OCI-LY1 (cell line): ENCODE measurements at regions not wholly inside any gene's neighbourhood (a gene's known extent, or its start where the extent isn't known, plus 50 kb on each side); places are given as distances from the start of the nearest gene placed in this dataset.
"Not testable (repeated sequence)": the region's sequence is repeated elsewhere in the genome, so short reads cannot be mapped to it uniquely, and the experiment has no call there.

Experiments used
- H2AFZ ChIP-seq: fragments of 200-600 bp; sonication (generic), shearing (Covaris generic); 2 replicates; pipeline ENCODE4 v1.6.0; 2014; ENCODE audit warnings: antibody characterized with exemption, mild to moderate bottlenecking, low read length
- H3F3A ChIP-seq: fragments of 200-600 bp; sonication (generic), shearing (Covaris generic); 2 replicates; pipeline ENCODE4 v1.6.0; 2014; ENCODE audit warnings: mild to moderate bottlenecking, antibody characterized with exemption, low read length, moderate library complexity; ENCODE audit not compliant: insufficient read depth
- H3K27ac ChIP-seq: fragments of 200-600 bp; sonication (generic); 2 replicates; pipeline ENCODE4 v1.5.1; 2014; ENCODE audit warnings: low read length, mixed run types, mild to moderate bottlenecking, low read depth; ENCODE audit not compliant: poor library complexity, severe bottlenecking
- H3K27me3 ChIP-seq: fragments of 200-600 bp; sonication (generic); 2 replicates; pipeline ENCODE4 v1.6.0; 2014; ENCODE audit warnings: antibody characterized with exemption, mild to moderate bottlenecking, low read length, moderate library complexity; ENCODE audit not compliant: insufficient read depth
- H3K36me3 ChIP-seq: fragments of 200-600 bp; sonication (generic); 2 replicates; pipeline ENCODE4 v1.6.1; 2014; ENCODE audit warnings: mild to moderate bottlenecking, antibody characterized with exemption, low read length, moderate library complexity, mixed read lengths; ENCODE audit not compliant: insufficient read depth
- H3K4me1 ChIP-seq: fragments of 200-600 bp; sonication (generic); 2 replicates; pipeline ENCODE4 v1.5.1; 2014; ENCODE audit warnings: mild to moderate bottlenecking, low read length, moderate library complexity; ENCODE audit not compliant: insufficient read depth, severe bottlenecking
- H3K4me2 ChIP-seq: fragments of 200-600 bp; sonication (generic), shearing (Covaris generic); 2 replicates; pipeline ENCODE4 v1.6.1; 2014; ENCODE audit warnings: low read length
- H3K4me3 ChIP-seq: fragments of 200-600 bp; sonication (generic); 2 replicates; pipeline ENCODE4 v1.5.1; 2014; ENCODE audit warnings: low read length, low read depth, mild to moderate bottlenecking, mixed read lengths; ENCODE audit not compliant: poor library complexity, severe bottlenecking
- H3K79me2 ChIP-seq: fragments of 200-600 bp; shearing (Covaris generic); 2 replicates; pipeline ENCODE4 v1.6.1; 2016; ENCODE audit warnings: mixed run types, low read length, mixed read lengths; ENCODE audit not compliant: insufficient read depth
- H3K9ac ChIP-seq: fragments of 200-600 bp; sonication (generic), shearing (Covaris generic); 2 replicates; pipeline ENCODE4 v1.6.1; 2014; ENCODE audit warnings: mild to moderate bottlenecking, low read length, mixed read lengths
- H3K9me2 ChIP-seq: fragments of 200-600 bp; sonication (generic), shearing (Covaris generic); 2 replicates; pipeline ENCODE4 v1.6.1; 2014; ENCODE audit warnings: low read depth, mild to moderate bottlenecking, low read length, mixed read lengths
- H3K9me3 ChIP-seq: fragments of 200-600 bp; shearing (Covaris generic); 2 replicates; pipeline ENCODE4 v1.6.1; 2014; ENCODE audit warnings: low read length, mixed read lengths
- H4K20me1 ChIP-seq: fragments of 200-600 bp; sonication (generic), shearing (Covaris generic); 2 replicates; pipeline ENCODE4 v1.6.0; 2016; ENCODE audit warnings: mild to moderate bottlenecking, low read length; ENCODE audit not compliant: insufficient read depth
- CTCF ChIP-seq: fragments of 200-600 bp; sonication (generic), shearing (Covaris generic); IDR thresholded peaks from 2 replicates; pipeline ENCODE4 v1.5.1; 2017; ENCODE audit warnings: mild to moderate bottlenecking, antibody characterized with exemption, low read length, moderate library complexity, mixed read lengths
- EZH2 ChIP-seq: fragments of 200-600 bp; sonication (generic), shearing (Covaris generic); IDR thresholded peaks from 2 replicates; pipeline ENCODE4 v1.8.0; 2017; ENCODE audit warnings: borderline replicate concordance, mixed run types, mild to moderate bottlenecking, antibody characterized with exemption, low read length, moderate library complexity, mixed read lengths

- H3K36me3 ChIP-seq, result no peaks in the 10 kb centered on the region
Observed at GRCh38 chr14:44606576-44606975, 99.5 kb upstream of the FSCB start.

GRCh38 chr14:44601266-44601665 is 94.2 kb upstream of the FSCB start:
- H3K27me3 ChIP-seq, H3K4me1 ChIP-seq, H3K9me3 ChIP-seq, H4K20me1 ChIP-seq, H3K79me2 ChIP-seq, H3K36me3 ChIP-seq, H3F3A ChIP-seq, H2AFZ ChIP-seq, H3K27ac ChIP-seq, H3K9me2 ChIP-seq, H3K4me3 ChIP-seq, H3K4me2 ChIP-seq, H3K9ac ChIP-seq: not testable (repeated sequence)

More at GRCh38 chr14:44606576-44606975, 99.5 kb upstream of the FSCB start:
- no peaks in the 10 kb centered on the region for H3K9me2 ChIP-seq
- H3K27ac ChIP-seq, result no peak overlapping the region
- H3K4me3 ChIP-seq, result no peak overlapping the region
- no peaks in the 10 kb centered on the region for H3K4me1 ChIP-seq
- no peaks in the 10 kb centered on the region for H3K9me3 ChIP-seq
- H2AFZ ChIP-seq, result no peak overlapping the region
- H3K4me2 ChIP-seq, result no peak overlapping the region
- H4K20me1 ChIP-seq, result no peaks in the 10 kb centered on the region
- no peaks in the 10 kb centered on the region for H3K27me3 ChIP-seq
- TF ChIP-seq CTCF (no peak), EZH2 (no peak)
- no peaks in the 10 kb centered on the region for H3K79me2 ChIP-seq
- H3K9ac ChIP-seq, result no peak overlapping the region
- no peaks in the 10 kb centered on the region for H3F3A ChIP-seq

- H3K36me3 ChIP-seq, result no peaks in the 10 kb centered on the region
- TF ChIP-seq CTCF (no peak), EZH2 (no peak)
- H3F3A ChIP-seq, result no peaks in the 10 kb centered on the region; the same call in 1 of the 2 replicates
- no peaks in the 10 kb centered on the region for H3K9me2 ChIP-seq
- no peak overlapping the region for H3K4me2 ChIP-seq
- no peaks in the 10 kb centered on the region for H3K9me3 ChIP-seq
- H3K4me3 ChIP-seq, result no peak overlapping the region
- H3K79me2 ChIP-seq, result no peaks in the 10 kb centered on the region
- H3K4me1 ChIP-seq, result no peaks in the 10 kb centered on the region
- H4K20me1 ChIP-seq, result no peaks in the 10 kb centered on the region
- H2AFZ ChIP-seq, result no peak overlapping the region
- H3K27ac ChIP-seq, result no peak overlapping the region
- H3K9ac ChIP-seq, result no peak overlapping the region
- H3K27me3 ChIP-seq, result no peaks in the 10 kb centered on the region
Observed at GRCh38 chr14:44589180-44589579, 82.1 kb upstream of the FSCB start.

- Histone ChIP-seq H3K27me3 (no peaks in the 10 kb centered on the region), H3K9me2 (no peaks in the 10 kb centered on the region), H3K79me2 (no peaks in the 10 kb centered on the region), H3K4me2 (no peak overlapping the region), H3K9ac (no peak overlapping the region), H3F3A (no peaks in the 10 kb centered on the region; the same call in 1 of the 2 replicates), H3K9me3 (no peaks in the 10 kb centered on the region), H3K4me1 (no peaks in the 10 kb centered on the region), H3K36me3 (no peaks in the 10 kb centered on the region), H2AFZ (no peak overlapping the region), H3K27ac (no peak overlapping the region), H3K4me3 (no peak overlapping the region), H4K20me1 (no peaks in the 10 kb centered on the region)
- TF ChIP-seq CTCF (no peak), EZH2 (no peak)
Observed at GRCh38 chr14:44586910-44587309, 79.8 kb upstream of the FSCB start.
